C4-2B (cell line): ENCODE measurements at regions not wholly inside any gene's neighbourhood (a gene's known extent, or its start where the extent isn't known, plus 50 kb on each side); places are given as distances from the start of the nearest gene placed in this dataset.

Source experiments
- CTCF ChIP-seq: fragments of 450-650 bp; conservative IDR thresholded peaks from 2 replicates; pipeline ENCODE4 v1.5.1; 2017; ENCODE audit warnings: mild to moderate bottlenecking
- ZFX ChIP-seq: fragments of 450-650 bp; IDR thresholded peaks from 2 replicates; pipeline ENCODE4 v1.6.1; 2017

GRCh38 chr2:57681650-57682049 is 365.0 kb upstream of the VRK2 start:
- TF ChIP-seq CTCF (no peak), ZFX (no peak)
